NCI-H82 treated with DMSO at 0.1 percent for 48 hours (cell line): ENCODE measurements at regions not wholly inside any gene's neighbourhood (a gene's known extent, or its start where the extent isn't known, plus 50 kb on each side); places are given as distances from the start of the nearest gene placed in this dataset.
"Not testable (repeated sequence)": the region's sequence is repeated elsewhere in the genome, so short reads cannot be mapped to it uniquely, and the experiment has no call there.

Experiments used
- DNase-seq: peaks from one replicate; lab custom pipeline; 2025; ENCODE audit not compliant: unreplicated experiment; lab: John Stamatoyannopoulos, UW

DNA sequence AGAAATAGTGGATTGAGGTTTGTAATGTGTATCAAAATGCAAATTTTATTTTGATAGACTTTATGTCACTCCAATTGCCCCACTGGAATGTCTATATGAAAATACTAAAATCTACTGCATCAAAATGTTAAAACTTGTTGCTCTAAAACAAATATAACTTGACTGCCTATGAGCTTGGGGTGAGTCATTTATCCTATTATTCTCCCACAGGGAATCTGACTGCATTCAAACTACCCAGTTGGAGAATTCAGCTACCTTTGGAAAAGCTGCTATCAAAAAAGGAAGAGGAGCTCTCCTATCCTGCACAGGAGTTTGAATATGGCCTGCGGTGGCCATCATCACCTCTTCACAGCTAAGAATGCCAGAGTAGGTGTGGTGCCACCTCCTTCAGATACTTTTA, 173.1 kb downstream of the KLHL28 start:
- DNase-seq: no peak

DNA sequence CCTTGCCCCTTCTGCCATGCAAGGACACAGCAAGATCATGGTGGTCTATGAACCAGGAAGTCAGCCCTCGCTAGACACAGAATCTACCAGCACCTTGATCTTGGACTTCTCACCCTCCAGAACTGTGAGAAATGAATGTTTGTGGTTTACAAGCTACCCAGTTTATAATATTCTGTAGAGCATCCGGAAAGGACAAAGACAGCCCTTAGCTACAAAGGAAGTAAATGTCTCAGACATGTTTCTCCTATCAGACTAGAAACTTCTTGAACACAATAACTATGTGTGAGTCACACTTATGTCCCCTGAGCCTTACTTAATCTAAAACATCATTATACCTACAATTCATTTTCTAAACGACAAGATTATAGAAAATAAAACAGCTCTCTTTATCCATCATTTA, 176.7 kb downstream of the KLHL28 start:
- no peak for DNase-seq

DNA sequence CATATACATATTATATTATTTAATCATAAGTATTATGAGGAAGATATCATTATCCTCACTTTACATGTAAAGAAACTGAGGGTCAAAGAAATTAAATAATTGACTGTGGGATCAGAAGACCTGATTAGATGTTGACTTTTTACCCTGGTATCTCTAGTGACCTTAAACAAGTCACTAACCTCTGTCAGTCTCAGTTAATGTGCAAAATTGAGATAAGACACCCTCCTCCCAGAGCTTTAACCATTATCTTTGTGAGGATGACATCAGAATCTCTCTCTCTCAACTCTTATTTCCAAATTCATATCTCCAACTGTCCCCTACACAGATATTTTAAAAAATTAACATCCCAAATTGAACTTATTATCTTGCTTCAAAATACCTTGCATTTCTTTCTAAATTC, 177.8 kb downstream of the KLHL28 start:
- DNase-seq: no peak

DNA sequence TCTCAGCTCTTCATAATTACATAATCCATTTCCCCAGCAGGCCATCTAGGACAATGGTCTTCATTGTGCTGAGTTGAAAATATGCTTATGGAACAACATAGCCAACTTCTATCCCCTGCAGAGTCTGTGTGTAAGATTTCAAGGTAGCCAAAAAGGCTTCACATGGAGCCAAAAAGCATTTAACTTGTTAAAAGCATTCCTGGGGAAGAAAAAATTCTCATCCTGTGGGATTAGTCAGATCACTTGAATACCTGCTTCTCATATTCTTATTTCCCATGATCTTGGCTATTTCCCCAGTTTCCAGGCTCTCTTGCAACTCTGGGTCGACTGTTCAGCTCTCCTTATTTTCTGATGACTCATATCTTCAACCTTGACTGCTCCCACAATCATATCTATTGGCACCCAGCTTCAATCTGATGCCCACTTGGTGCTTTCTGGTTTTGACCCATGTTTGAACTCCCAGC, 178.9 kb downstream of the KLHL28 start:
- no peak for DNase-seq

DNA sequence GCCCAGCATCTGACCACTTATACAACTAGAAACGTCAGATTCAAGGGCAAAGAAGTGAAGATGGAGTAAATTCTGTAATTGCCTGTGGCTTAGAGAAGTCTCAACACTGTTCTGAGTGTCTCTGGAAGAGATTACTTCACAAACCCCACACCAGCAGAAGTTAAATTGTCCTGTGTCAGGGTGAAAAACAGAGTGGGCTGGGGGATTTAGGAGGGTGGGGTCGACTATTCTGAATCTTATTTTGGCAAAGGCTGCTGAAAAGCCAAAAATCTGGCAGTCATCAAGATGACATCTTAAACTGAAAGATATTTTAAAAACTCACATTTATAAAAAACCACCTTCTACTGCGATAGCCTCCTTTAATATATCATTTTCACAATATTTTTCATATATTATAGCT, 180.8 kb downstream of the KLHL28 start:
- DNase-seq: no peak

DNA sequence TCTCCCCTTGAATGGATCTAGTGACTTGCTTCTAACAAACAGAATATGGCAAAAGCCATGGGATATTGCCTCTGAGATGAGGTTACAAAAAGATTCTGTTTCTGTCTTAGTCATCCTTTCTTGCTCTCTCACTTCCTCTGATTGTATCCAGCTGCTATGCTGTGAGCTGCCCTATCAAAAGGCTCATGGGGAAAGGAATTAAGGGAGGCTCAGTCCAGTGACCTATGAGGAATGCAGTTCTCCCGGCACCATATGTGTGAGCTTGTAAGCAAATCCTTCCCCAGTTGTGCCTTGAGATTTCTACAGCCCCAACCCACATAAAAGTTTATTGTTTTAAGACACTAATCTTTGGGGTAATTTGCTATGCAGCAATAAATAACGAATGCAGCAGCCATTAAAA, 183.1 kb downstream of the KLHL28 start:
- peak; percentile 10 for DNase-seq

DNA sequence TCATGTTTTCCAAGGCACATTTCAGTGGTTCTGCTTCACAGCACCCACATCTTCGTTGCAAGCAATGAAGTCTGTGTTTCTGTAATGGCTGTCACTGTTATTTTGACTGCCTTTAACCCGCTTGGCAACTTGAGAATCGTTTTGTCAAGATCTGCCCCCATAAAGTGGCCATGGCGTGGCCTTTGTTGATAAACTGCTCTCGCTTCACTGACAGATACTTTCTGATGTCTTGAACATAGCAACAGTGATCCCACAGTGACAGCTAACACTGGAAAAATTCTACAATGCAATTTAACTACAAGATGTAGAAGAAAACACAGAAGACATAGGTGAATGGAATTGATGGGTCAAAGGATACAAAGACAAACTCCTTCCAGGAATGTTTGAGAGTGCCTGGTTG, 184.2 kb downstream of the KLHL28 start:
- DNase-seq: no peak

DNA sequence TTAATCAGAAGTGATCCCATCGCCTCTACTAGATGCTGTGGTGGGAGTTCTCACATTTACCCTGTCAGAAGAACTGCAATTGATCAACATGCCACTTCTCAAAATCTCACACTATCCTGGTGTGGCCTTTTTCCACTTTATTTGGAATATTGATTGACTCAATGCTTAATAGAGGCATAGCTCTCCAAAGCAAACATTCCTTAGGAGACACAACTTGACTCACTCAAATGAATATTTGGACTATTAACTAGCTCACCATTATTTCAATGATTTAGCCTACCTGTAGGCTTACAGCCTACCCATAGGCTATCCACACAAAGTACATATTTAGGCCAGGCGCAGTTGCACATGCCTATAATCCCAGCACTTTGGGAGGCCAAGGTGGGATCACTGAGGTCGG, 186.5 kb downstream of the KLHL28 start:
- DNase-seq: no peak

DNA sequence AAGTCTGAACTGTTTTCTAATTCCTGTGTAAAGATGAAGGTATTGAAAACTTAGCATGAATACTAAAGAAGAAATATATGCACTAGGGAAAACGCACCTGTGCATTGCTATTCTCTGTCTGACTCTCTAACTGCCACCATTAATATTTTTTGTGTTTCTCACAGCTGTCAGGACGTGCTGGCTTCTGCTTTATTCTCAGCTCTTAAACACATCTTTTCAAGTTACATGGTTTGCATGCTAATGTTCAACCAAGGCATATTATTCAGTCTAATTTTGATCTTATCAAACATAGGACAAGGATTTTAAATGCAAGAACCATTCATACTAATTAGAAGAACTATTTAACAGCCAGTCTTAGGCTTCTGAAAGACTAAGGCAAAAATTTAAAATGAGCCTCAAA, 187.4 kb downstream of the KLHL28 start:
- DNase-seq: no peak

DNA sequence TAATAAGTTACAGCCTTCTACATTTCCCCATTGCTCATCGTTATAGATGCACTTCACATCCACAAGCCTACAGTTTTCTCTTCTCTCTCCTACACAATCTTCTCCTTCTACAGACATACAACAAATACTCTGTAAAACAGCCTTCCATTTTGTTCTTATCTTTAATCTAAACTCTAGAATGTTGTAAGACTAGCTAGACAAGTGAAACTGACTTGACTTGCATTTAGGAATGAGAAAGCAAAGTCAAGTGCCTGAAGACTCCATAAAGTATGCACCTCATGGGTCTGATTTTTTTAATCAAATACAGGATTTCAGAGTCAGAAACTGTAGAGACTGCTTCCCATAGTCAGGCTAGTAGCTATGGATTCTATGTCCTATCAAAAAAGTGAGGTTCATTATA, 190.3 kb downstream of the KLHL28 start:
- DNase-seq: no peak

DNA sequence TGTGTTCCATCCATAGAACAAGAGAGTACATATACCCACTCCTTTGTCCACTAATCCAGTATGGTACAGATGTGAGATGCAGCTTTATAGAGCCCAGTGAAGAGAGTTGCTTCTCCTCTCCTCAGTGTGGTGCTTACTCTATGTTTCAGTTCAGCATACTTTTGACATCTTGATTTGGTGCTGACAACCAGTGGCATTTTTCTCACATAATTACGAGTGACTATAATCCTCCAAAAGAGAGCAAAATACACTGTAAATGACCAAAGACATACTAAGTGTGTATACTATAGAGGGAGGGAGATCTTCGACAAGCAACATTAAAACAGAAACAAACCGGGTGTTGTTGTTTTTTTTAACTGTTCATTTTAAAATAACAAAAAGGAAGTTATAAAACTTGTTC, 191.5 kb downstream of the KLHL28 start:
- DNase-seq: no peak

DNA sequence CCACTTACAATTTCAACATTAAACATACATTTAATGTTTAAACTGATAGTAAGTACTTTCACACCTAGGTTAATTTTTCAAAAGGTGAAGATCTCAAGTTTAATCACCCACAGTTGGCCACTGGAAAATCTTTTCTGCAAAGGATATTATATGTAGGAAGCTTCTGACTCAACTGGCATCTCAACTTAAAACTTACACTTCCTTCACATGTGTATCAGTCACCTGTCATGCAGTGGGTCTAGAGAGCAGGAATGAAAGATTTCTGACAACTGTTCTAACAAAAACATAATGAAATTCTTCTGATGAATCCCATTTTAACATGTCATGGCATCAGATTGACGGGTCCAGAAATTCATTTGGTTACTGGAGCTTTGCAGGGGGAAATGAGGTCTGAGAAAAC, 192.8 kb downstream of the KLHL28 start:
- no peak for DNase-seq

DNA sequence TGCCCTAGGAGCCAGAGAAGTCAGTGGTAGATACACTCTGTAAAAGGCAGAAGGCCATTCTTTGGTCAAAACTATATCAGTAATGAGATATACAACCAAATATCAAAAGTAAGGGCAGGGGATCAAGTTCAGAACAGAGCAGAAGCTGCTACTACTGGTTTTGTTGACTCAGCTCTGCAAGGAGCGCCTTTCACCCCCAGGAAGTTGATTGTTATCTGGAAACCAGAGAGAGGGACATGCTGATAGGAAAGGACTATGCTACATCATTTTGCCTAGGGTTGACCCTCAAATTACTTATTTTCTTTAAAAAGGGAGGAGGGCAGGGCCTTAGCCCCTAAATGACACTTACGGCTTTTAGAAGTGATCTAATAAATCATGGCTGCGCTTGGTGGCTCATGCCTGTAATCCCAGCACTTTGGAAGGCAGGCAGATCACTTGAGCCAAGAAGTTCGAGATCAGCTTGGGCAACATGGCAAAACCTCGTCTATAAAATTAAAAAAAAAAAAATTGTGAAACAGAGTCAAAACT, 194.0 kb downstream of the KLHL28 start:
- DNase-seq: no peak

DNA sequence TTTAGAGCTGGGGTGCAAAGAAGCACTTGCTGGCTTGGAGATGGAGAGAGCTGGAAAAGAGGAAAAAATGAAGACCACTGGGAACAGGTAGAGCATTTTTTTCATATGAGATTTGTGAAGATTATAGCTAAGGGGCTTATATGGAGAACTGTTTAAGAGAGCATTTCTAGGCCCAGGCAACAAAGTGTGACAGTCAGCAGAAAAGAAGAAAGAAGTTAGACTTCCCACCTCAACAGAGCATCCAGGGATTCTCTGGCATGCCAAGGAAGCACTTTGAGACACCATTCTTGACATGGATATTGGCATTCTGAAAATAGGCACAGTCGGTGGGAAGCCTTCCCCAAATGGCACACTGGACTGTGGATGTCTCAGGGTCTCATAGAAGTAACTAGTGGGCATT, 195.5 kb downstream of the KLHL28 start:
- no peak for DNase-seq

DNA sequence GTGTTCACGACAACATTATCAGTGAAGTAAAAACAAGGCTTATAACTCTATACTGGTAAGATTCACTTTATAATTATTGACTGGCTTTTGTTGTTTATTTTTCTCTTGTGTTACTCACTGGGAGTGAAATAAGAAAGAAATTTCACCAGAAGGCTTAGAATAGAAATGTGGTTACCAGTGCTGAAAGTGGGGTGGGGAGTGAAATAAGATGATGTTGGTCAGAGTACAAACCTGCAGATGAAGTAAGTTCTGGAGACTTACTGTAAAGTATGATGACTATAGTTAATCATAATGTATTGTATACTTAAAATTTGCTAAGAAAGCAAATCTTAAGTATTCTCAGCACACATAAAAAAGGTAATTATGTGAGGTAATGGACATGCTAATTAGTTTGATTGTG, 198.4 kb downstream of the KLHL28 start:
- DNase-seq: no peak

DNA sequence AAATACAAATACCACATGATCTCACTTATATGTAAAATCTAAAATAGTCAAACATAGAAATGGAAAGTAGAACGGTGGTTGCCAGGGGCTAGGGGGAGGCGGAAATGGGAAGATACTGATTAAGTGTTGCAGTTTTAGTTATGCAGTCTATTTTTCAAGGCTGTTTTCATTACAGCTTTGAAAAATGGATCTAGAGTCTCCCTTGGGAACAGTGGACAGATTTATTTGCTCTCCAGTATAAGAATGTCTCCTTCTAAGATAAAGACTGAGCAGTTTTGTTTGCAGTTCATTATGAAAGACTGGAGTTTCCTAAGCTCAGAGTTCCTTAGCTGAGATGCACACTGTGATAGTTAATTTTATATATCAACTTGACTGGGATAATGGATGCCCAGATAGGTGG, 202.5 kb downstream of the KLHL28 start:
- DNase-seq: no peak

DNA sequence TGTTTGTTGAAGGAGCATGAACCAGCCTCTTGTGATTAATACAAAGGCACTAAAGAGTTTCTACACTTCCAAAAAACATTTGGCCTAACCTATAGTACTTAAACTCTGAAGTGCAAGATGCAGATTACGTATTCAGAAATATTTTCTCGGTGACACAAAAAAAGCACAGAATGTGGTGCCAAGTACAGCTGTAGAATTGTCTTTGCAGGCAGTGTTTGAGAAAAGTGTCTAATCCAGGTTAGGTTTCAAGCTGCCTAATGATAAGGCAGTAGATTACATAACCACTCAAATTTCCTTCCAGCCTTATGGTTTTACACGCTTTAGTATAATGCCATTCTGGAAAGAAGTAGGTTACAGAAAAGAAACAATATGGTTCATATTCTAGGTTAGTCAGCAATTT, 205.2 kb downstream of the KLHL28 start:
- no peak for DNase-seq

DNA sequence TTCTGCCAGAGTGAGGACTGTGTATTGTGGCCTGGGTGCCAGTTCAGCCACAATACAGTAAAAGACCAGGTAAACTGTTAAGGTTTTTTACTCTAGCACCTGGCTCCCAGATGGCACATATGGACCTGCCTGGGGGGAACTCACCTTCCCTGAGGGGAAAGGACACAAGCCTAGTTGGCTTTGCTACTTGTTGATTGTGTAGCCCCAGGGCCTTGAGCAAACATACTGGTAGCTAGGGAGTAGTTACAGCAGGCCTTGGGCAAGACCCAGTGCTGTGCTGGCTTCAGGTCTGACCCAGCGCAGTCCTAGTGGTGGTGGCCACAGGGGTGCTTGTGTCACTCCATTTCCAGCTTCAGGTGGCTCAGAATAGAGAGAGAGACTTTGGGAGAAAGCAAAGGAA, 216.4 kb downstream of the KLHL28 start:
- no peak for DNase-seq

DNA sequence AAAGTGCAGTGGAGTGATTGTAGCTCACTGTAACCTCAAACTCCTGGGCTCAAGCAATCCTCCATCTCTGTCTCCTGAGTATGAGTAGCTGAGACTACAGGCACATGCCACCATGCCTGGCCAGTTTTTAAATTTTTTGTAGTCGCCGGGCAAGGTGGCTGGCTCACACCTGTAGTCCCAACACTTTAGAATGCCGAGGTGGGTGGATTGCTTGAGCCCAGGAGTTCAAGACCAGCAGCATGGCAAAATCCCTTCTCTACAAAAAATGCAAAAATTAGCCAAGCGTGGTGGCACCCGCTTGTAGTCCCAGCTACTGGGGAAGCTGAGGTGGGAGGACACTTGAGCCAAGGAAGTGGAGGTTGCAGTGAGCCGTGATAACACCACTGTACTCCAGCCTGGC, 219.5 kb downstream of the KLHL28 start:
- no peak for DNase-seq

DNA sequence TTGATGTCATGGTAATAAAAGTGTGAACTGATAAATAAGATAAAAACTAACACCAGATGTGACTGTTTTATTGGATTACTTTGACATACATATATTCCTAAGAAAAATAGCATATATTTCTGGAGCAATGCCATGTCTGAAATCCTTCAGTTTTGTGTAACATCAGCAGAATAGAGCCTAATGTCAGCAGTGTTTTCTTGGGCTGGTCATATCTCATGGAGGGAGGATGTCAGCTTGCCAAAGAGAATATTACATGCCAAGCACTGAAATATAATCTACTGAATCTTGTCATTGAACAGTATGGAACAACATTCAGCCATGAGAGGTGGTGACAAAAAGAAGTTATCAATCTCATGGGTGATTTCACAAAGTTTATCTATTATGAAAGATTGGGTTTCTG, 220.3 kb downstream of the KLHL28 start:
- DNase-seq: no peak

DNA sequence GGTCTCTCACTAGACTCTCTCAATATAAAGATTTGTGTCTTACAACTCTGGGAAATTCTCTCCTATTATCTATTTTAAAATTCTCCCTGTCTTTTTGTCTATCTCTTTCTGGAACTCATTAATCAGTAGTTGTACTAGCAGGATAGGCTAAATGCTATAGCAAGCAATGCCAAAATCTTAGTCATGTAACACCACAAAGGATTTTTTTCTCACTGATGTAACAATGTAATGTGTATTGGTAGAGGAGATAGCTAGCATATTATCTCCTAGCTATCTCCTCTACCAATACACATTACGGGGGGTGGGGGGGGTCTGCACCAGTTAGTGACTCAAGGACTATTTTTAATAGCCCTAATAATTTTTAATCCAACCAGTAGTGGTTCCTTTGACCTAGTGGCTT, 225.4 kb downstream of the KLHL28 start:
- DNase-seq: no peak

DNA sequence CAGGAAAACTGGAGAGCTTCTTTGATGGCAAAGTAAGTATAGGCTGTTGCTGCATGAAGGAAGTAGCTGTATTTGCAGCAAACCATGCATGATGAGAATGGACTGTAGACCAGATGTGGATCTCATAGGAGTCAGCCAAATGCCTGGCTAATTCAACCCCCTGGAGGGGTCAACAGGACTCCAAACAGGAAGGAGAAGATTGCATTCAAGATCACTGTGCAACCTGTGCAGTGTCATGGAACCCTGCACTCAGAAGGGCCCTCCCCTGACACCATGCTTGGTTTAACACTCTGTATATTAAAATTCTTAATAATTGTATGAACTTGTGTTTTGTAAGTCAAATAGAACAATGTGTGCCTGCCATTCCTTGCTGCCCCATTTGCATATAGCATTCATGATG, 225.1 kb upstream of the FSCB start:
- DNase-seq: no peak

DNA sequence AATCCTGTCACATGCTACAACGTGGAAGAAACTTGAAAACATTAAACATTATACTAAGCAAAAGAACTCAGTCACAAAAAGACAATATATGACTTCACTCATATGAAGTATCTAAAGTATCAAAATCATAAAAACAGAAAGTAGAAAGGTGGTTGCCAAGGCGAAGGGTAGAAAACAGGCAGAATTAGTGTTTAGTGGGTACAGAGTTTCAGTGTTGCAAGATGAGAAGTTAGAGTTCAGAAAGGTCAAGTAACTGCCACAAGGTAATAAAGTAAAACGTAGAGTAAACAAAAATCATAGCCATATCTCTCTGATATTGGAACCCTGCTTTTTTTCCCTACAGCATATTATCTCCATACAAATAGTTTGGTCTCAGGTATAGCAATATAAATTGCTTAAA, 223.8 kb upstream of the FSCB start:
- DNase-seq: no peak

DNA sequence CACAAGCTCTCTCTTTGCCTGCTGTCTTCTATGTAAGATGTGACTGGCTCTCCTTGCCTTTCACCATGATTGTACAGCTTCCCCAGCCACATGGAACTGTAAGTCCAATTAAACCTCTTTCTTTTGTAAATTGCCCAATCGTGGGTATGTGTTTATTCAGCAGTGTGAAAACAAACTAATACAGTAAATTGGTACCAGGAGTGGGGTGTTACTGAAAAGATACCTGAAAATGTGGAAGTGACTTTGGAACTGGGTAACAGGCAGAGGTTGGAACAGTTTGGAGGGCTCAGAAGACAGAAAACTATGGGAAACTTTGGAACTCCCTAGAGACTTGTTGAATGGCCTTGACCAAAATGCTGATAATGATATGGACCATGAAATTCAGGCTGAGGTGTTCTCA, 214.3 kb upstream of the FSCB start:
- DNase-seq: not testable (repeated sequence)
